ENCODE measurements at regions not wholly inside any gene's neighbourhood (a gene's known extent, or its start where the extent isn't known, plus 50 kb on each side); places are given as distances from the start of the nearest gene placed in this dataset.

- POLR2A ChIA-PET (ENCODE audit: unreplicated experiment), result no interaction called here
- no peak overlapping the region for H2AFZ ChIP-seq
- no peak overlapping the region for H3K4me2 ChIP-seq
- H3K9me3 ChIP-seq (ENCODE audit: insufficient read depth, low read depth), result no peaks in the 10 kb centered on the region
- no peak for DNase-seq
- H3K36me3 ChIP-seq (ENCODE audit: low read depth), result no peaks in the 10 kb centered on the region
- no TSS peak for BruUV-seq (replicated peaks)
- CTCF ChIA-PET, result interaction anchor here (0.6 to 0.7 kb wide), 2 partner anchors 12 to 329 kb away, joined by 3 to 10 read pairs; no protein-coding TSS in a partner anchor
- H3K9me2 ChIP-seq (ENCODE audit: insufficient read depth), result no peaks in the 10 kb centered on the region
- peaks cover 4% of the 10 kb centered on the region; the same call in 1 of the 2 replicates for H3F3A ChIP-seq (ENCODE audit: insufficient read depth, low read depth)
- intact Hi-C loops (cut with micrococcal nuclease; ENCODE audit: unreplicated experiment), result no loop called here
- no peaks in the 10 kb centered on the region for H3K27me3 ChIP-seq (ENCODE audit: insufficient read depth, low read depth)
- H3K79me2 ChIP-seq (ENCODE audit: low read depth), result no peaks in the 10 kb centered on the region
- no peaks in the 10 kb centered on the region for H4K20me1 ChIP-seq (ENCODE audit: insufficient read depth)
- no peak overlapping the region for H3K27ac ChIP-seq
- TF ChIP-seq EZH2 (IDR thresholded peaks at IDR 0.05; ENCODE audit: low read depth) (no peak), CTCF (conservative IDR thresholded peaks at IDR 0.05) (no peak)
- H3K4me1 ChIP-seq (replicated peaks; ENCODE audit: insufficient read depth), result peaks cover 13% of the 10 kb centered on the region
- no peak overlapping the region for H3K4me3 ChIP-seq
Measured at GRCh38 chr2:11073776-11074175, 81.5 kb upstream of the SLC66A3 start.

GRCh38 chr2:11074246-11074820 lies 80.9 kb upstream of the SLC66A3 start:
- BruUV-seq (replicated peaks), result no TSS peak
- H3K4me3 ChIP-seq, result no peak overlapping the region
- no peaks in the 10 kb centered on the region for H3K27me3 ChIP-seq (ENCODE audit: insufficient read depth, low read depth)
- H3K4me2 ChIP-seq, result no peak overlapping the region
- H4K20me1 ChIP-seq (ENCODE audit: insufficient read depth), result no peaks in the 10 kb centered on the region
- no peak for DNase-seq
- H3F3A ChIP-seq (ENCODE audit: insufficient read depth, low read depth), result peaks cover 9% of the 10 kb centered on the region; the same call in 1 of the 2 replicates
- CTCF ChIA-PET, result interaction anchor here (0.6 to 0.7 kb wide), 2 partner anchors 11 to 328 kb away, joined by 3 to 10 read pairs; no protein-coding TSS in a partner anchor
- no peak overlapping the region for H3K27ac ChIP-seq
- H3K4me1 ChIP-seq (replicated peaks; ENCODE audit: insufficient read depth), result peaks cover 19% of the 10 kb centered on the region
- no peaks in the 10 kb centered on the region for H3K79me2 ChIP-seq (ENCODE audit: low read depth)
- H3K36me3 ChIP-seq (ENCODE audit: low read depth), result no peaks in the 10 kb centered on the region
- no peak overlapping the region for H2AFZ ChIP-seq
- POLR2A ChIA-PET (ENCODE audit: unreplicated experiment), result no interaction called here
- no peaks in the 10 kb centered on the region for H3K9me2 ChIP-seq (ENCODE audit: insufficient read depth)
- intact Hi-C loops (cut with micrococcal nuclease; ENCODE audit: unreplicated experiment), result no loop called here
- TF ChIP-seq EZH2 (IDR thresholded peaks at IDR 0.05; ENCODE audit: low read depth) (no peak), CTCF (conservative IDR thresholded peaks at IDR 0.05) (no peak)
- no peaks in the 10 kb centered on the region for H3K9me3 ChIP-seq (ENCODE audit: insufficient read depth, low read depth)

GRCh38 chr2:11075221-11075620 lies 80.0 kb upstream of the SLC66A3 start:
- Histone ChIP-seq H3K9me3 (ENCODE audit: insufficient read depth, low read depth) (no peaks in the 10 kb centered on the region), H3K36me3 (ENCODE audit: low read depth) (no peaks in the 10 kb centered on the region), H3K4me2 (no peak overlapping the region), H3K9me2 (ENCODE audit: insufficient read depth) (no peaks in the 10 kb centered on the region), H4K20me1 (ENCODE audit: insufficient read depth) (no peaks in the 10 kb centered on the region), H3K79me2 (ENCODE audit: low read depth) (no peaks in the 10 kb centered on the region), H3K4me1 (replicated peaks; ENCODE audit: insufficient read depth) (peaks cover 28% of the 10 kb centered on the region), H3K4me3 (no peak overlapping the region), H3K27ac (no peak overlapping the region), H3K27me3 (ENCODE audit: insufficient read depth, low read depth) (no peaks in the 10 kb centered on the region), H2AFZ (no peak overlapping the region), H3F3A (ENCODE audit: insufficient read depth, low read depth) (peaks cover 15% of the 10 kb centered on the region)
- intact Hi-C loops (cut with micrococcal nuclease; ENCODE audit: unreplicated experiment), result no loop called here
- CTCF ChIA-PET, result interaction anchor here (0.6 kb wide), 1 partner anchor 1867 kb away, joined by 19 read pairs; no protein-coding TSS in a partner anchor
- POLR2A ChIA-PET (ENCODE audit: unreplicated experiment), result no interaction called here
- BruUV-seq (replicated peaks), result no TSS peak
- TF ChIP-seq CTCF (conservative IDR thresholded peaks at IDR 0.05), result no peak
- TF ChIP-seq EZH2 (IDR thresholded peaks at IDR 0.05; ENCODE audit: low read depth), result no peak
- DNase-seq, result no peak
